Psoas muscle (tissue), 7 donors: ENCODE measurements at regions not wholly inside any gene's neighbourhood (a gene's known extent, or its start where the extent isn't known, plus 50 kb on each side); places are given as distances from the start of the nearest gene placed in this dataset.
A peak's percentile ranks its signal among the peaks of the same experiment; 100 is the strongest.

Experiments used
- ATAC-seq, 4 donors: fragments of 200-7000 bp; cut with Tn5 transposase; one replicate each; pipeline ENCODE4 v1.9.1; 2020; ENCODE audit warnings: moderate library complexity in 3 of 4, mild to moderate bottlenecking in 2 of 4
- DNase-seq, 2 donors: peaks; one replicate each; pipeline ENCODE4 v3.0.0-alpha.2; 2020
- H3K27ac ChIP-seq: fragments of 200-600 bp; one replicate; pipeline ENCODE4 v1.8.0; 2022
- H3K27me3 ChIP-seq, 3 donors: fragments of 200-600 bp in 1 of 3; one replicate each; pipeline versions ENCODE4 v1.6.1 to v1.8.0; 2013 to 2022; ENCODE audit warnings: low read length in 2 of 3, mild to moderate bottlenecking in 2 of 3, moderate library complexity in 1 of 3; ENCODE audit not compliant: insufficient read depth in 3 of 3
- H3K36me3 ChIP-seq, 2 donors: fragments of 200-600 bp in 1 of 2; one replicate each; pipeline versions ENCODE4 v1.6.1 to v1.8.0; 2013 to 2022; ENCODE audit warnings: low read depth in 1 of 2, mild to moderate bottlenecking in 1 of 2, moderate library complexity in 1 of 2; ENCODE audit not compliant: insufficient read depth in 1 of 2
- H3K4me1 ChIP-seq: fragments of 200-600 bp; one replicate; pipeline ENCODE4 v1.8.0; 2022
- H3K4me3 ChIP-seq: fragments of 200-600 bp; one replicate; pipeline ENCODE4 v1.8.0; 2022; ENCODE audit warnings: mild to moderate bottlenecking
- H3K9me3 ChIP-seq: fragments of 200-600 bp; one replicate; pipeline ENCODE4 v1.8.0; 2022
- WGBS, 3 donors: extraction: QIAGEN DNeasy Blood & Tissue Kit; methylation state at CpG; one replicate each; pipeline versions ENCODE4 v1.1.6 to v1.1.7; 2013; 5-methylcytosine and 5-hydroxymethylcytosine counted together
- intact Hi-C, 2 donors: fragments of 100-400 bp; cut with DNase I; formaldehyde crosslinking; loops; one replicate each; pipeline versions ENCODE4 v1.11.0 to v1.14.2; 2022
- TF ChIP-seq, protein P1 (sequence below): fragments of 200-600 bp; IDR thresholded peaks from one replicate; pipeline ENCODE4 v1.8.0; 2022; ENCODE audit warnings: antibody characterized with exemption
- donor health status: healthy with polysubstance abuse.
- donor health status: DM: no; HTN: no; CAD: no; lungs with moderate emphysema.
- donor health status: Bipolar disorder and iron deficiency.
- donor health status: healthy.
- donor health status: DM: yes; HTN: yes; CAD: no.
- donor health status: DM: no; HTN: no; CAD: no.
- donor health status: DM: yes; HTN: yes; CAD: no.

DNA sequence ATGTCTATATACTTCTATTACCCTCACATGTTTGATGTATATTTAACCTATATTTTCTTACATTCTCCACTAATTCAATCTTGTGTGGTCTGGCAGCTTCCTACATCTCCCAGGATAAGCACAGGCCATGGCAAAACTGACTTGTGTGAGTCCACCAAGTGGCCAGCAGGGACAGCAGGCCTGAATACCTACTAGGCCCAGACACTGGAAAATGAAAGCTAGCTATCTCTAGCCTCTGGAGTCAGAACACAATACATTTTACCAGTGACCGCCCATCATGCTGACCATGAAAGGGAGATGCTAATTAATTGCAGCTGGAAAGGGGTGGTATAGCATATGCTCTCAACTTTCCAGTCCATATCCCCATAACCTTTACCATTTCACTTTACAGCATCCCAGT lies 132.3 kb downstream of the PCTP start:
- Histone ChIP-seq H3K27me3 (no peaks in the 10 kb centered on the region), H3K4me3 (no peak overlapping the region), H3K36me3 (no peaks in the 10 kb centered on the region), H3K27ac (no peak overlapping the region), H3K9me3 (no peaks in the 10 kb centered on the region), H3K4me1 (no peaks in the 10 kb centered on the region)
- TF ChIP-seq, protein P1, sequence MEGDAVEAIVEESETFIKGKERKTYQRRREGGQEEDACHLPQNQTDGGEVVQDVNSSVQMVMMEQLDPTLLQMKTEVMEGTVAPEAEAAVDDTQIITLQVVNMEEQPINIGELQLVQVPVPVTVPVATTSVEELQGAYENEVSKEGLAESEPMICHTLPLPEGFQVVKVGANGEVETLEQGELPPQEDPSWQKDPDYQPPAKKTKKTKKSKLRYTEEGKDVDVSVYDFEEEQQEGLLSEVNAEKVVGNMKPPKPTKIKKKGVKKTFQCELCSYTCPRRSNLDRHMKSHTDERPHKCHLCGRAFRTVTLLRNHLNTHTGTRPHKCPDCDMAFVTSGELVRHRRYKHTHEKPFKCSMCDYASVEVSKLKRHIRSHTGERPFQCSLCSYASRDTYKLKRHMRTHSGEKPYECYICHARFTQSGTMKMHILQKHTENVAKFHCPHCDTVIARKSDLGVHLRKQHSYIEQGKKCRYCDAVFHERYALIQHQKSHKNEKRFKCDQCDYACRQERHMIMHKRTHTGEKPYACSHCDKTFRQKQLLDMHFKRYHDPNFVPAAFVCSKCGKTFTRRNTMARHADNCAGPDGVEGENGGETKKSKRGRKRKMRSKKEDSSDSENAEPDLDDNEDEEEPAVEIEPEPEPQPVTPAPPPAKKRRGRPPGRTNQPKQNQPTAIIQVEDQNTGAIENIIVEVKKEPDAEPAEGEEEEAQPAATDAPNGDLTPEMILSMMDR, result no peak
- DNase-seq, result no peak
- 81 to 95% (median 89%) methylated on average over 1 of the region's 1 CpG for WGBS, 3 donors
- intact Hi-C loops, result no loop called here
- ATAC-seq, result no peak

DNA sequence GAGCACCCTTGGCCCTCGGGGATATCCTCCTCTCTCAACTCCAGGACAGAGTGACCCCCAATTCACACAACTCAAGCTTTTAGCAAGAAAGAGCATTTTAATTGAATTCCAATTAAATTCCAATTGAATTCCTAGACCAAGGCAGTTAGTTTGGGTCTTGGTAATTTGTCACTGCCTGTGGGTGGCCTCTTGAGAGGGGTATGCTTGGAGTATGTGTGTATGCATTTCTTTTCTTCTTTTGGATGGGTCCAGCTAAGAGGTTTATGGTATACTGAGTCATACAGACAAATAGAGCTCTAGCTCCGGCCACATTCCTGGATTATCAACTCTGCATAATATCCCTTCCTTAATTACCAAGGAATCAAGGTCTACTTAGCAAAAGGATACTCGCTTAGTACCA lies 136.7 kb downstream of the PCTP start:
- Histone ChIP-seq H3K36me3 (no peaks in the 10 kb centered on the region), H3K27me3 (no peaks in the 10 kb centered on the region), H3K27ac (no peak overlapping the region), H3K4me1 (no peaks in the 10 kb centered on the region), H3K9me3 (no peaks in the 10 kb centered on the region), H3K4me3 (no peak overlapping the region)
- TF ChIP-seq, protein P1, result no peak
- DNase-seq (no peak), ATAC-seq (no peak)
- 81 to 84% (median 82%) methylated on average over 3 of the region's 3 CpGs for WGBS, 3 donors
- intact Hi-C loops, result no loop called here

DNA sequence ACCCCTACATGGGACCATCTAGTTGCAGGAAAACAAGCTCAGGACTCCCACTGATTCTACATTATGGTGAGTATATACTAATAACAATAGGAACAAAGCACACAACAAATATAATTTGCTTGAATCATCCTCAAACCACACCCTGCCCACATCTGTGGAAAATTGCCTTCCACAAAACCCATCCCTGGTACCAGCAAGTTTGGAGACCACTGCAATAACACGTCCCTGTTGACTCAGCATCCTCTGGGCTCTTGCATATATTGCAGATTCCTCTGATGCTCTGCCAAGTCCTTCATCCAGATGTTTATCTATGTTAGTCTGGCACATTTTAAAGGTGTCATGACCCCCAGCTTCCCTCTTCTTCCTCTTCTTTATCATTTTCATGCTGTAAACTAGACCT lies 138.4 kb downstream of the PCTP start:
- DNase-seq (no peak), ATAC-seq (no peak)
- no peaks in the 10 kb centered on the region for H3K36me3 ChIP-seq
- no peaks in the 10 kb centered on the region for H3K27me3 ChIP-seq
- no peak overlapping the region for H3K4me3 ChIP-seq
- H3K9me3 ChIP-seq, result no peaks in the 10 kb centered on the region
- H3K4me1 ChIP-seq, result no peaks in the 10 kb centered on the region
- TF ChIP-seq, protein P1, result no peak
- intact Hi-C loops, result no loop called here
- WGBS, 3 donors, result 46 to 58% (median 58%) methylated on average over 1 of the region's 1 CpG
- H3K27ac ChIP-seq, result no peak overlapping the region

DNA sequence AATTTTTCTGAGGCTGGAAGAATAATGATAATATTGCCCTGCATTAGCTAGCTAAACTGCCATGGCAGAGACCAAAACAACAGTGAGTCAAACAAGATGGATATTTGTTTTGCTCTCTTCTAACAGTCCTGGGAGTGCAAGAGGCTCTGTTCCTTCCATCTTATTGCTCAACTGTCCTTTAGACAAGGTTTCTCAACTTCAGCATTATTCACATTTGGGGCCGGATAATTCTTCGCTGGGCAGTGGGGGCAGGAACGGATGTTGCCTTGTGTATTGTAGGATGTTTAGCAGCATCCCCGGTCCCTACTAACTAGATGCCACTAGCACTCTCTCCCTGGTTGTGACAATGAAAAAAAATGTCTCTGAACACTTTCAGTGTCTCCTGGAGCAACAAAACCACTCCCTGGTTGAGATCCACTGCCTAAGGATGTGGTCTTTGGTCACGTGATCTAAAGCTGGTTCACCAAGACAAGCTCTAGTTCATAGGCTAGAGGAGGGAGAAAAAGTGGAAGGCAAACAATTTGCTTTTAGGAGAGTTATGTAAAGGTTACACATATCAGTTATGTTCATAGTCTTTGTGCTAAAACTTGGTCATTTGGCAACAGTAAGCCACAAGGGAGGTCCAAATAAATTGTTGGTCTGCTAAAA lies 144.4 kb downstream of the PCTP start:
- intact Hi-C loops, result no loop called here

More for the DNA sequence above, 144.4 kb downstream of the PCTP start:
- Histone ChIP-seq H3K4me3 (no peak overlapping the region), H3K4me1 (no peaks in the 10 kb centered on the region), H3K9me3 (no peaks in the 10 kb centered on the region), H3K27me3 (peaks cover 0 to under 1% (median 0%) of the 10 kb centered on the region in 3 donors), H3K36me3 (no peaks in the 10 kb centered on the region), H3K27ac (no peak overlapping the region)
- WGBS, 3 donors, result 79 to 88% (median 87%) methylated on average over 5 of the region's 5 CpGs
- peak in 3 of 4 donors; percentile 38 to 46 (median 42) for ATAC-seq
- DNase-seq, result peak in 1 of 2 donors; percentile 25
- TF ChIP-seq, protein P1, result no peak
